ENCODE measurements at regions not wholly inside any gene's neighbourhood (a gene's known extent, or its start where the extent isn't known, plus 50 kb on each side); places are given as distances from the start of the nearest gene placed in this dataset.

- no peak for TF ChIP-seq CTCF (IDR thresholded peaks at IDR 0.05)
- TF ChIP-seq REST (IDR thresholded peaks at IDR 0.05; ENCODE audit: insufficient read depth in 1 of 2, low read depth in 2 of 2, low read length in 1 of 2), result no peak
- TF ChIP-seq TCF7L2 (IDR thresholded peaks at IDR 0.05; ENCODE audit: low read depth, low read length), result no peak
- no peak for TF ChIP-seq SIN3A (IDR thresholded peaks at IDR 0.05; ENCODE audit: borderline replicate concordance, insufficient read depth, low read depth, low read length)
Observed at GRCh38 chr17:70955441-70955840, 786.1 kb downstream of the KCNJ2 start.

Measured in Panc1 (cell line).